Lower leg skin (tissue), 4 donors: ENCODE measurements at regions not wholly inside any gene's neighbourhood (a gene's known extent, or its start where the extent isn't known, plus 50 kb on each side); places are given as distances from the start of the nearest gene placed in this dataset.

Experiments
- DNase-seq, 2 donors: peaks; one replicate each; pipeline ENCODE4 v3.0.0-alpha.2; 2019; ENCODE audit warnings: low spot score in 2 of 2
- H3K4me3 ChIP-seq: fragments of 200-600 bp; sonication (generic); 2 replicates; pipeline ENCODE4 v1.5.1; 2017; ENCODE audit warnings: mild to moderate bottlenecking, low read depth; ENCODE audit not compliant: poor library complexity, severe bottlenecking
- POLR2A ChIP-seq, 2 donors: fragments of 450-650 bp; IDR thresholded peaks; one replicate each; pipeline ENCODE4 v1.6.1; 2016 to 2017; ENCODE audit warnings: antibody characterized with exemption in 2 of 2, mild to moderate bottlenecking in 1 of 2, moderate library complexity in 1 of 2
- WGBS, 2 donors: methylation state at CpG; one replicate each; pipeline ENCODE4 v1.1.5; 2018; 5-methylcytosine and 5-hydroxymethylcytosine counted together
- intact Hi-C: fragments of 100-400 bp; cut with DNase I; formaldehyde crosslinking; loops from one replicate; pipeline ENCODE4 v1.15.0; 2023; ENCODE audit warnings: low total_unique reads
- TF ChIP-seq, protein P1 (sequence below), 3 donors: fragments of 450-650 bp; IDR thresholded peaks; one replicate each; pipeline ENCODE4 v1.5.1; 2016; ENCODE audit warnings: antibody characterized with exemption in 3 of 3, mild to moderate bottlenecking in 3 of 3, moderate library complexity in 2 of 3

- 41 to 64% methylated on average over 1 of the region's 1 CpG for WGBS, 2 donors
- H3K4me3 ChIP-seq = no peak overlapping the region
- peak in 1 of 2 donors; percentile 75 for DNase-seq
- intact Hi-C loops = no loop called here
- no peak for TF ChIP-seq POLR2A (IDR thresholded peaks at IDR 0.05)
- TF ChIP-seq, protein P1, sequence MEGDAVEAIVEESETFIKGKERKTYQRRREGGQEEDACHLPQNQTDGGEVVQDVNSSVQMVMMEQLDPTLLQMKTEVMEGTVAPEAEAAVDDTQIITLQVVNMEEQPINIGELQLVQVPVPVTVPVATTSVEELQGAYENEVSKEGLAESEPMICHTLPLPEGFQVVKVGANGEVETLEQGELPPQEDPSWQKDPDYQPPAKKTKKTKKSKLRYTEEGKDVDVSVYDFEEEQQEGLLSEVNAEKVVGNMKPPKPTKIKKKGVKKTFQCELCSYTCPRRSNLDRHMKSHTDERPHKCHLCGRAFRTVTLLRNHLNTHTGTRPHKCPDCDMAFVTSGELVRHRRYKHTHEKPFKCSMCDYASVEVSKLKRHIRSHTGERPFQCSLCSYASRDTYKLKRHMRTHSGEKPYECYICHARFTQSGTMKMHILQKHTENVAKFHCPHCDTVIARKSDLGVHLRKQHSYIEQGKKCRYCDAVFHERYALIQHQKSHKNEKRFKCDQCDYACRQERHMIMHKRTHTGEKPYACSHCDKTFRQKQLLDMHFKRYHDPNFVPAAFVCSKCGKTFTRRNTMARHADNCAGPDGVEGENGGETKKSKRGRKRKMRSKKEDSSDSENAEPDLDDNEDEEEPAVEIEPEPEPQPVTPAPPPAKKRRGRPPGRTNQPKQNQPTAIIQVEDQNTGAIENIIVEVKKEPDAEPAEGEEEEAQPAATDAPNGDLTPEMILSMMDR (IDR thresholded peaks at IDR 0.05) = no peak
These were observed 78.3 kb upstream of the ALDH1L1 start for GRCh38 chr3:126258670-126259069.

DNA sequence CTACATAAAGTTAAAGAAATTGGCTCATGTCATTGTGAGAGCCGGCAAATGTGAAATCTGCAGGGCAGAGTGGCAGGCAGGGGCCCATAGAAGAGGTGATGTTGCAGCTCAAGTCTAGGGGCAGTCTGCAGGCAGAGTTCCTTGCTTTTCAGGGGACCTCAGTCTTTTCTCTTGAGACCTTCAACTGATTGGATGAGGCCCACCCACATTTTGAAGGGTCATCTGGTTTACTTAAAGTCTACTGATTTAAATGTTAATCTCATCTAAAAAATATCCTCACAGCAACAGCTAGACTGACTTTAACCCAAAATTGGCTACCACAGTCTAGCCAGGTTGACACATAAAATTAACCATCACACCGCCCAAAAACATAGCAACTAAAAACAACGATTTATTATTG is 77.6 kb upstream of the ALDH1L1 start:
- WGBS, 2 donors = 92 to 94% methylated on average over 3 of the region's 3 CpGs
- TF ChIP-seq, protein P1 (IDR thresholded peaks at IDR 0.05) = no peak
- TF ChIP-seq POLR2A (IDR thresholded peaks at IDR 0.05) = no peak
- intact Hi-C loops = no loop called here
- no peak overlapping the region for H3K4me3 ChIP-seq
- no peak for DNase-seq

- intact Hi-C loops = no loop called here
- 90 to 96% methylated on average over 11 of the region's 11 CpGs for WGBS, 2 donors
- TF ChIP-seq POLR2A (IDR thresholded peaks at IDR 0.05) = no peak
- TF ChIP-seq, protein P1 (IDR thresholded peaks at IDR 0.05) = no peak
- no peak overlapping the region for H3K4me3 ChIP-seq
- peak in 1 of 2 donors; percentile 62 for DNase-seq
These were observed 76.8 kb upstream of the ALDH1L1 start for GRCh38 chr3:126257174-126257573.

- no peak overlapping the region for H3K4me3 ChIP-seq
- no peak for DNase-seq
- intact Hi-C loops = no loop called here
- WGBS, 2 donors = 76 to 80% methylated on average over 7 of the region's 7 CpGs
- TF ChIP-seq, protein P1 (IDR thresholded peaks at IDR 0.05) = no peak
- no peak for TF ChIP-seq POLR2A (IDR thresholded peaks at IDR 0.05)
These were observed 75.9 kb upstream of the ALDH1L1 start for GRCh38 chr3:126256251-126256650.

GRCh38 chr3:126253072-126253471 is 72.7 kb upstream of the ALDH1L1 start:
- no peak overlapping the region for H3K4me3 ChIP-seq
- intact Hi-C loops = no loop called here
- WGBS, 2 donors = 85% methylated on average over 2 of the region's 2 CpGs

DNA sequence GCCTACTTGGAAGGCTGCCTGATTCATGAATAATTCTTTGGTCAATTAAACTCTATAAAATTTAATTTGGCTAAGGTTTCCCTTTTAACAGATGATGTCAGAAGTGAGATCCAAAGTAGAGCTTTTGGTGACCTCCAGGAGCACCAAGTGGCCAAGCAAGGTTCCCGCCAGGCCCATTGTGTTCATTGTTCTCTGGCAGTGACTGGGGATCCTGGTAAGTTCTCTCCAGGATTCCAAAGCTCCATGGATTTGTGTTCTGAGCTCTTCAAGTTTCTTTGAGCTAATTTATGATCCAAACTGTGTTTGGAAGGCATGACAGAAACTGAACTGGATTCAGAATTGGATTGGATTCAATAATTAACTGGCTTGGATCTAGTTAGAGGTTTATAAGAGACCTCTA is 72.0 kb upstream of the ALDH1L1 start:
- TF ChIP-seq POLR2A (IDR thresholded peaks at IDR 0.05) = no peak
- TF ChIP-seq, protein P1 (IDR thresholded peaks at IDR 0.05) = no peak
- no peak for DNase-seq
- intact Hi-C loops = no loop called here
- no peak overlapping the region for H3K4me3 ChIP-seq
- WGBS, 2 donors = 80 to 91% methylated on average over 1 of the region's 1 CpG

More at GRCh38 chr3:126253072-126253471, 72.7 kb upstream of the ALDH1L1 start:
- TF ChIP-seq POLR2A (IDR thresholded peaks at IDR 0.05) = no peak
- TF ChIP-seq, protein P1 (IDR thresholded peaks at IDR 0.05) = no peak
- DNase-seq = no peak
